ENCODE measurements at regions not wholly inside any gene's neighbourhood (a gene's known extent, or its start where the extent isn't known, plus 50 kb on each side); places are given as distances from the start of the nearest gene placed in this dataset.
"Not testable (repeated sequence)": the region's sequence is repeated elsewhere in the genome, so short reads cannot be mapped to it uniquely, and the experiment has no call there.

- DNase-seq: no peak
These were observed 92.7 kb downstream of the C12orf75 start for GRCh38 chr12:105423237-105423636.

- no peak for DNase-seq
These were observed 93.4 kb downstream of the C12orf75 start for GRCh38 chr12:105423921-105424320.

- DNase-seq: no peak
These were observed 95.0 kb downstream of the C12orf75 start for GRCh38 chr12:105425254-105426174.

GRCh38 chr12:105426766-105427165 is 96.3 kb downstream of the C12orf75 start:
- no peak for DNase-seq

- DNase-seq: no peak
These were observed 97.4 kb downstream of the C12orf75 start for GRCh38 chr12:105427883-105428282.

- DNase-seq: no peak
These were observed 98.4 kb downstream of the C12orf75 start for GRCh38 chr12:105428793-105429395.

GRCh38 chr12:105429511-105429910 is 99.0 kb downstream of the C12orf75 start:
- DNase-seq: no peak

- no peak for DNase-seq
These were observed 101.1 kb downstream of the C12orf75 start for GRCh38 chr12:105431537-105432100.

GRCh38 chr12:105433804-105434203 is 103.3 kb downstream of the C12orf75 start:
- DNase-seq: no peak

GRCh38 chr12:105436636-105437035 is 106.1 kb downstream of the C12orf75 start:
- DNase-seq: no peak

- no peak for DNase-seq
These were observed 109.7 kb downstream of the C12orf75 start for GRCh38 chr12:105440037-105440664.

GRCh38 chr12:105443802-105444652 is 113.5 kb downstream of the C12orf75 start:
- DNase-seq: no peak

- DNase-seq: no peak
These were observed 114.2 kb downstream of the C12orf75 start for GRCh38 chr12:105444653-105445102.

GRCh38 chr12:105445249-105445648 is 114.8 kb downstream of the C12orf75 start:
- no peak for DNase-seq

GRCh38 chr12:105445649-105446048 is 115.2 kb downstream of the C12orf75 start:
- DNase-seq: no peak

GRCh38 chr12:105446460-105446859 is 116.0 kb downstream of the C12orf75 start:
- DNase-seq: not testable (repeated sequence)

GRCh38 chr12:105449431-105449830 is 118.9 kb downstream of the C12orf75 start:
- no peak for DNase-seq

- no peak for DNase-seq
These were observed 120.7 kb downstream of the C12orf75 start for GRCh38 chr12:105451211-105451610.

- DNase-seq: no peak
These were observed 121.3 kb downstream of the C12orf75 start for GRCh38 chr12:105451798-105452197.

- DNase-seq: no peak
These were observed 122.8 kb downstream of the C12orf75 start for GRCh38 chr12:105453316-105453715.

- DNase-seq: no peak
These were observed 124.2 kb downstream of the C12orf75 start for GRCh38 chr12:105454688-105455087.

- no peak for DNase-seq
These were observed 124.8 kb downstream of the C12orf75 start for GRCh38 chr12:105455261-105455660.
